ENCODE measurements at regions not wholly inside any gene's neighbourhood (a gene's known extent, or its start where the extent isn't known, plus 50 kb on each side); places are given as distances from the start of the nearest gene placed in this dataset.

DNA sequence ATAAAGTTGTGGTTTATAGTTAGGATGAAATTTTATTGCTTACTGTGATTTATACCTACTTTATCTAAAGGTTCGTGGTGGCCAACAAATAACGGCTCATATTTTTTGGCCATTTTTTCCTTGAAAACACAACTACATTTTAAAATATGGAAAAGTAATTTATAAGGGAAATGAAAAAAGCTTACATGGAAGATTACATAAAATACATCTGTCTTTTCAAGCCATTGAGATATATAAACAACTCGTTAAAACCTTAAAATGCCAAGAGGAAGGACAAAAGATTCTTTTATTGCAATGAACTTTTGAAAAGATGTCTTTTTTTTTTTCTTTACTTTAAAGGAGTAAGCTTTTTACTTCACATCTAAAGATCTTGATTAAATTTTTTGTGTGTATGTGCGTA is 55.4 kb upstream of the EYA4 start:
- no peak for TF ChIP-seq POLR2A (IDR thresholded peaks at IDR 0.05; ENCODE audit: low read depth)
- TF ChIP-seq, protein P1, sequence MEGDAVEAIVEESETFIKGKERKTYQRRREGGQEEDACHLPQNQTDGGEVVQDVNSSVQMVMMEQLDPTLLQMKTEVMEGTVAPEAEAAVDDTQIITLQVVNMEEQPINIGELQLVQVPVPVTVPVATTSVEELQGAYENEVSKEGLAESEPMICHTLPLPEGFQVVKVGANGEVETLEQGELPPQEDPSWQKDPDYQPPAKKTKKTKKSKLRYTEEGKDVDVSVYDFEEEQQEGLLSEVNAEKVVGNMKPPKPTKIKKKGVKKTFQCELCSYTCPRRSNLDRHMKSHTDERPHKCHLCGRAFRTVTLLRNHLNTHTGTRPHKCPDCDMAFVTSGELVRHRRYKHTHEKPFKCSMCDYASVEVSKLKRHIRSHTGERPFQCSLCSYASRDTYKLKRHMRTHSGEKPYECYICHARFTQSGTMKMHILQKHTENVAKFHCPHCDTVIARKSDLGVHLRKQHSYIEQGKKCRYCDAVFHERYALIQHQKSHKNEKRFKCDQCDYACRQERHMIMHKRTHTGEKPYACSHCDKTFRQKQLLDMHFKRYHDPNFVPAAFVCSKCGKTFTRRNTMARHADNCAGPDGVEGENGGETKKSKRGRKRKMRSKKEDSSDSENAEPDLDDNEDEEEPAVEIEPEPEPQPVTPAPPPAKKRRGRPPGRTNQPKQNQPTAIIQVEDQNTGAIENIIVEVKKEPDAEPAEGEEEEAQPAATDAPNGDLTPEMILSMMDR (IDR thresholded peaks at IDR 0.05) = no peak
- TF ChIP-seq POLR2AphosphoS5 (IDR thresholded peaks at IDR 0.05) = no peak

Measured in esophagus muscularis mucosa (tissue), 3 donors.